Vagina (tissue), 2 donors: ENCODE measurements at regions not wholly inside any gene's neighbourhood (a gene's known extent, or its start where the extent isn't known, plus 50 kb on each side); places are given as distances from the start of the nearest gene placed in this dataset.

ENCODE experiments used
- DNase-seq, 2 donors: peaks; one replicate each; pipeline ENCODE4 v3.0.0-alpha.2; 2017; ENCODE audit errors: extremely low spot score in 2 of 2
- H3K27ac ChIP-seq: fragments of 200-600 bp; sonication (generic); one replicate; pipeline ENCODE4 v1.5.1; 2019
- H3K27me3 ChIP-seq: fragments of 200-600 bp; sonication (generic); one replicate; pipeline ENCODE4 v1.5.1; 2019
- H3K36me3 ChIP-seq, 2 donors: fragments of 200-600 bp; sonication (generic); one replicate each; pipeline ENCODE4 v1.5.1; 2017 to 2019
- H3K4me1 ChIP-seq: fragments of 200-600 bp; sonication (generic); one replicate; pipeline ENCODE4 v1.5.1; 2019
- H3K4me3 ChIP-seq, 2 donors: fragments of 200-600 bp; sonication (generic); 1 replicate in 1 of 2; 2 replicates in 1 of 2; pipeline ENCODE4 v1.5.1; 2016 to 2019
- H3K9me3 ChIP-seq: fragments of 200-600 bp; sonication (generic); one replicate; pipeline ENCODE4 v1.5.1; 2019
- CTCF ChIP-seq, 3 experiments: fragments of 450-650 bp in 2 of 3; fragments of 200-600 bp in 1 of 3; sonication (generic) in 1 of 3; IDR thresholded peaks; one replicate each; pipeline ENCODE4 v1.5.1; 2017 to 2019; ENCODE audit warnings: antibody characterized with exemption in 3 of 3, mild to moderate bottlenecking in 2 of 3, moderate library complexity in 2 of 3
- POLR2A ChIP-seq, 2 donors: fragments of 450-650 bp; IDR thresholded peaks; one replicate each; pipeline ENCODE4 v1.6.1; 2017; ENCODE audit warnings: antibody characterized with exemption in 2 of 2, mild to moderate bottlenecking in 2 of 2, moderate library complexity in 2 of 2
- POLR2AphosphoS5 ChIP-seq, 2 donors: sonication (generic); formaldehyde crosslinking; IDR thresholded peaks; one replicate each; pipeline ENCODE4 v1.9.0; 2017; ENCODE audit warnings: antibody characterized with exemption in 2 of 2, mild to moderate bottlenecking in 2 of 2, low read depth in 1 of 2; ENCODE audit not compliant: insufficient read depth in 1 of 2
- intact Hi-C: fragments of 100-400 bp; cut with DNase I; formaldehyde crosslinking; loops from one replicate; pipeline ENCODE4 v1.15.1; 2023

GRCh38 chr2:195317550-195317949, 339.5 kb upstream of the SLC39A10 start:
- Histone ChIP-seq H3K36me3 (no peaks in the 10 kb centered on the region), H3K9me3 (no peaks in the 10 kb centered on the region)

GRCh38 chr2:195316486-195316885, 340.5 kb upstream of the SLC39A10 start:
- TF ChIP-seq POLR2A (IDR thresholded peaks at IDR 0.05) (no peak), POLR2AphosphoS5 (IDR thresholded peaks at IDR 0.05; ENCODE audit: insufficient read depth in 1 of 2, low read depth in 1 of 2) (no peak), CTCF (IDR thresholded peaks at IDR 0.05) (no peak)
- Histone ChIP-seq H3K9me3 (no peaks in the 10 kb centered on the region), H3K27me3 (no peaks in the 10 kb centered on the region), H3K36me3 (no peaks in the 10 kb centered on the region), H3K4me3 (no peak overlapping the region), H3K27ac (no peak overlapping the region), H3K4me1 (no peaks in the 10 kb centered on the region)
- intact Hi-C loops: no loop called here
- no peak for DNase-seq

More at GRCh38 chr2:195317550-195317949, 339.5 kb upstream of the SLC39A10 start:
- Histone ChIP-seq H3K27ac (no peak overlapping the region), H3K4me1 (no peaks in the 10 kb centered on the region), H3K27me3 (no peaks in the 10 kb centered on the region), H3K4me3 (no peak overlapping the region)
- TF ChIP-seq CTCF (IDR thresholded peaks at IDR 0.05) (no peak), POLR2A (IDR thresholded peaks at IDR 0.05) (no peak), POLR2AphosphoS5 (IDR thresholded peaks at IDR 0.05; ENCODE audit: insufficient read depth in 1 of 2, low read depth in 1 of 2) (no peak)
- DNase-seq: no peak
- intact Hi-C loops: no loop called here

- no peak overlapping the region for H3K27ac ChIP-seq
- TF ChIP-seq POLR2AphosphoS5 (IDR thresholded peaks at IDR 0.05; ENCODE audit: insufficient read depth in 1 of 2, low read depth in 1 of 2) (no peak), POLR2A (IDR thresholded peaks at IDR 0.05) (no peak), CTCF (IDR thresholded peaks at IDR 0.05) (no peak)
- H3K36me3 ChIP-seq: no peaks in the 10 kb centered on the region
- intact Hi-C loops: no loop called here
- no peak for DNase-seq
- H3K4me3 ChIP-seq: no peak overlapping the region
- H3K9me3 ChIP-seq: no peaks in the 10 kb centered on the region
- no peaks in the 10 kb centered on the region for H3K27me3 ChIP-seq
- no peaks in the 10 kb centered on the region for H3K4me1 ChIP-seq
Measured at GRCh38 chr2:195313962-195314361, 343.1 kb upstream of the SLC39A10 start.

- no peak overlapping the region for H3K4me3 ChIP-seq
- H3K27me3 ChIP-seq: no peaks in the 10 kb centered on the region
- no peak for TF ChIP-seq POLR2AphosphoS5 (IDR thresholded peaks at IDR 0.05; ENCODE audit: insufficient read depth in 1 of 2, low read depth in 1 of 2)
- no peak for TF ChIP-seq POLR2A (IDR thresholded peaks at IDR 0.05)
- TF ChIP-seq CTCF (IDR thresholded peaks at IDR 0.05): no peak
- H3K27ac ChIP-seq: no peak overlapping the region
- H3K36me3 ChIP-seq: no peaks in the 10 kb centered on the region
- intact Hi-C loops: no loop called here
- H3K9me3 ChIP-seq: no peaks in the 10 kb centered on the region
- no peaks in the 10 kb centered on the region for H3K4me1 ChIP-seq
- no peak for DNase-seq
Measured at GRCh38 chr2:195312662-195313061, 344.4 kb upstream of the SLC39A10 start.

GRCh38 chr2:195308163-195308562, 348.9 kb upstream of the SLC39A10 start:
- no peak overlapping the region for H3K27ac ChIP-seq
- intact Hi-C loops: no loop called here
- no peaks in the 10 kb centered on the region for H3K9me3 ChIP-seq
- DNase-seq: no peak
- H3K27me3 ChIP-seq: no peaks in the 10 kb centered on the region
- TF ChIP-seq POLR2AphosphoS5 (IDR thresholded peaks at IDR 0.05; ENCODE audit: insufficient read depth in 1 of 2, low read depth in 1 of 2) (no peak), POLR2A (IDR thresholded peaks at IDR 0.05) (no peak), CTCF (IDR thresholded peaks at IDR 0.05) (no peak)
- no peak overlapping the region for H3K4me3 ChIP-seq
- no peaks in the 10 kb centered on the region for H3K4me1 ChIP-seq
- no peaks in the 10 kb centered on the region for H3K36me3 ChIP-seq
